ENCODE measurements at regions not wholly inside any gene's neighbourhood (a gene's known extent, or its start where the extent isn't known, plus 50 kb on each side); places are given as distances from the start of the nearest gene placed in this dataset. TPM values are rescaled to one million over a fixed set of nuclear protein-coding genes. Genes with fewer than 3 reads are reported as not detected.

DNA sequence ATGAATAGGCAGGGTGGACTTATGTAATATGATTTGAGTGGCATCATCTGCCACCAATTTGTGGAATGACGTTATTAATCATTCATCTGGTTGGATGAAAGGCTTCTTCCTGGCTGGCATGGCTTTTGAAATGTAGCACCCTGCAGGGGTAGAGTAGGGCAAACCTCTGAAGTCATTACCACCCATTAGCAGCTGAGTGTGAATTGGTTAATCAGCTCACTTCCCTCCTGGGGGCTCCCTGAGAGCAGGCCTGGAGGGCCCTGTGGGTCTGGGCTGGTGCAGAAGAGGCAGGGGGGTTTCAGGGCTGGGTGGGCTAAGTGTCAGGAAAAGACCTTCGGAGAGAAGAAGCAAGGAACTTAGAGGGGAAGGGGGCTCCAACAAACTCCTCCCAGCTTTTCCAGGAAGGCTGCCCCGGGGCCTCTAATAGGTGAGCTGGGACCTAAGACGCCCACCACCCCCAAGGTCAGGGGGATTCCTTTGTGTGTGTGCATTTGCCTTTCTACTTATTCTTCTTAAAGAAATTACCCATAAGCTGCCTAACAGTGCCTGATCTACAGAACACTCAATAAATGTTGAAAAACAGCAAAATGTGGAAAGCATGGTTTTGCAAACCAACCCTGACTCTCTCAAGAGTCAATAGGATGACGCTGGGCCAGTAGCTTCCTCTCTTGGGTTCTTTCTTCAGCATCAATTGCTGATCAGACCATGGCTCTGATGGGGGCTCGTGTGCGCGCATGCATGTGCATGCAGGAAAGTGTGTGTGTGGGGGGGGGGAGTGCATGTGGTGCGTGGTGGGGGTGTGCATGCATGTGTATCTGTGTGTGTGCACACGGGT, 49.7 kb upstream of the ZNF516 start:
- no peaks in the 10 kb centered on the region for H3K27me3 ChIP-seq
- intact Hi-C loops (cut with DNase I): loop anchor here in 1 of 4 donors (5.0 kb wide), 1 partner anchor 407 kb away; no protein-coding TSS in a partner anchor
- H3K36me3 ChIP-seq: no peaks in the 10 kb centered on the region
- no peak for DNase-seq
- TF ChIP-seq, protein P1, sequence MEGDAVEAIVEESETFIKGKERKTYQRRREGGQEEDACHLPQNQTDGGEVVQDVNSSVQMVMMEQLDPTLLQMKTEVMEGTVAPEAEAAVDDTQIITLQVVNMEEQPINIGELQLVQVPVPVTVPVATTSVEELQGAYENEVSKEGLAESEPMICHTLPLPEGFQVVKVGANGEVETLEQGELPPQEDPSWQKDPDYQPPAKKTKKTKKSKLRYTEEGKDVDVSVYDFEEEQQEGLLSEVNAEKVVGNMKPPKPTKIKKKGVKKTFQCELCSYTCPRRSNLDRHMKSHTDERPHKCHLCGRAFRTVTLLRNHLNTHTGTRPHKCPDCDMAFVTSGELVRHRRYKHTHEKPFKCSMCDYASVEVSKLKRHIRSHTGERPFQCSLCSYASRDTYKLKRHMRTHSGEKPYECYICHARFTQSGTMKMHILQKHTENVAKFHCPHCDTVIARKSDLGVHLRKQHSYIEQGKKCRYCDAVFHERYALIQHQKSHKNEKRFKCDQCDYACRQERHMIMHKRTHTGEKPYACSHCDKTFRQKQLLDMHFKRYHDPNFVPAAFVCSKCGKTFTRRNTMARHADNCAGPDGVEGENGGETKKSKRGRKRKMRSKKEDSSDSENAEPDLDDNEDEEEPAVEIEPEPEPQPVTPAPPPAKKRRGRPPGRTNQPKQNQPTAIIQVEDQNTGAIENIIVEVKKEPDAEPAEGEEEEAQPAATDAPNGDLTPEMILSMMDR (IDR thresholded peaks at IDR 0.05): no peak
- no peak for TF ChIP-seq EP300 (IDR thresholded peaks at IDR 0.05)
- TF ChIP-seq POLR2A (IDR thresholded peaks at IDR 0.05): no peak
- no peak overlapping the region for H3K27ac ChIP-seq
- H3K4me3 ChIP-seq: no peak overlapping the region
- H3K4me1 ChIP-seq (ENCODE audit: insufficient read depth): peaks cover 8% of the 10 kb centered on the region
- no peaks in the 10 kb centered on the region for H3K9me3 ChIP-seq
- WGBS, 3 donors: 84 to 89% (median 87%) methylated on average over 10 of the region's 10 CpGs

Small RNA genes lying in the stretch of these regions (small RNA-seq; reads per million reads assigned to genes)
- gene AC139085.1: not detected
